ENCODE measurements at regions not wholly inside any gene's neighbourhood (a gene's known extent, or its start where the extent isn't known, plus 50 kb on each side); places are given as distances from the start of the nearest gene placed in this dataset.

DNA sequence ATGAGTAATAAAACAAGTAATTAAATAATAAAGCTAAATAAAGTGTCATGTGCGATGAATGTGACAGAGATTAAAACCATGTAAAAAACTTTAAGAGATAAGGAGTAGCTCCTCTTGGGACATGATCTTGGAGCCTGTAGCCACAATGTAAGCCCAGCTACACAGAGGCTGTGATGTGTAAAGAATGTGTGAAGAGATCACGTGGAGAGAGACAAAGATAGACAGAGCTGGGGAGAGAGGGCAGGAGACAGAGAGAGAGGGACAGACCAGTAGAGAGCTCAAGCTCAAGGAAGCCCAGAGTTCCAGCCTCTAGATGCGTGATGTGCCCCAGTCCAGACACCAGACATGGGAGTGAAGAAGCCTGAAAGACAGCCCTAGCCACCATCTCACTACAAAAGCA, 644.1 kb downstream of the TNS3 start:
- ChIA-PET CTCF (no interaction called here), POLR2A (interaction anchor here (0.6 kb wide), 1 partner anchor 74 kb away, joined by 4 read pairs; no protein-coding TSS in a partner anchor), RAD21 (ENCODE audit: unreplicated experiment) (no interaction called here), SMC1A (ENCODE audit: uncharacterized antibody, unreplicated experiment) (interaction anchor here (0.7 to 2.1 kb wide), 3 partner anchors 10 to 451 kb away, joined by 3 to 7 read pairs (median 3); no protein-coding TSS in a partner anchor)
- Histone ChIP-seq H3K4me3 (no peak overlapping the region), H3K9me3 (replicated peaks; ENCODE audit: control insufficient read depth, insufficient read depth, low read length) (no peaks in the 10 kb centered on the region), H4K20me1 (ENCODE audit: control insufficient read depth, insufficient read depth) (no peaks in the 10 kb centered on the region), H3K36me3 (ENCODE audit: control insufficient read depth in 2 of 2, insufficient read depth in 2 of 2, low read length in 1 of 2) (no peaks in the 10 kb centered on the region), H3K27ac (ENCODE audit: control insufficient read depth, insufficient read depth) (no peak overlapping the region), H3K79me2 (ENCODE audit: control insufficient read depth, insufficient read depth, low read length) (no peaks in the 10 kb centered on the region), H3K4me2 (ENCODE audit: control insufficient read depth, insufficient read depth) (no peak overlapping the region), H3K9ac (ENCODE audit: control insufficient read depth, insufficient read depth, low read length) (no peak overlapping the region), H3K4me1 (ENCODE audit: control insufficient read depth, insufficient read depth, low read length) (no peaks in the 10 kb centered on the region), H3K27me3 (replicated peaks in 1 of 2; ENCODE audit: control insufficient read depth in 2 of 2, insufficient read depth in 2 of 2, low read length in 1 of 2) (no peaks in the 10 kb centered on the region), H2AFZ (ENCODE audit: control insufficient read depth, low read depth, low read length) (no peak overlapping the region)
- ATAC-seq (no peak), FAIRE-seq (no peak), DNase-seq (ENCODE audit: low read depth, low spot score) (no peak)
- intact Hi-C loops (cut with micrococcal nuclease; ENCODE audit: unreplicated experiment) (no loop called here), in situ Hi-C loops (cut with MboI) (no loop called here)
- no peak for TF ChIP-seq ZNF622 (IDR thresholded peaks at IDR 0.05)
- no peak for TF ChIP-seq BMI1 (IDR thresholded peaks at IDR 0.05; ENCODE audit: borderline replicate concordance)
- TF ChIP-seq, protein P1, sequence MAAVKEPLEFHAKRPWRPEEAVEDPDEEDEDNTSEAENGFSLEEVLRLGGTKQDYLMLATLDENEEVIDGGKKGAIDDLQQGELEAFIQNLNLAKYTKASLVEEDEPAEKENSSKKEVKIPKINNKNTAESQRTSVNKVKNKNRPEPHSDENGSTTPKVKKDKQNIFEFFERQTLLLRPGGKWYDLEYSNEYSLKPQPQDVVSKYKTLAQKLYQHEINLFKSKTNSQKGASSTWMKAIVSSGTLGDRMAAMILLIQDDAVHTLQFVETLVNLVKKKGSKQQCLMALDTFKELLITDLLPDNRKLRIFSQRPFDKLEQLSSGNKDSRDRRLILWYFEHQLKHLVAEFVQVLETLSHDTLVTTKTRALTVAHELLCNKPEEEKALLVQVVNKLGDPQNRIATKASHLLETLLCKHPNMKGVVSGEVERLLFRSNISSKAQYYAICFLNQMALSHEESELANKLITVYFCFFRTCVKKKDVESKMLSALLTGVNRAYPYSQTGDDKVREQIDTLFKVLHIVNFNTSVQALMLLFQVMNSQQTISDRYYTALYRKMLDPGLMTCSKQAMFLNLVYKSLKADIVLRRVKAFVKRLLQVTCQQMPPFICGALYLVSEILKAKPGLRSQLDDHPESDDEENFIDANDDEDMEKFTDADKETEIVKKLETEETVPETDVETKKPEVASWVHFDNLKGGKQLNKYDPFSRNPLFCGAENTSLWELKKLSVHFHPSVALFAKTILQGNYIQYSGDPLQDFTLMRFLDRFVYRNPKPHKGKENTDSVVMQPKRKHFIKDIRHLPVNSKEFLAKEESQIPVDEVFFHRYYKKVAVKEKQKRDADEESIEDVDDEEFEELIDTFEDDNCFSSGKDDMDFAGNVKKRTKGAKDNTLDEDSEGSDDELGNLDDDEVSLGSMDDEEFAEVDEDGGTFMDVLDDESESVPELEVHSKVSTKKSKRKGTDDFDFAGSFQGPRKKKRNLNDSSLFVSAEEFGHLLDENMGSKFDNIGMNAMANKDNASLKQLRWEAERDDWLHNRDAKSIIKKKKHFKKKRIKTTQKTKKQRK (IDR thresholded peaks at IDR 0.05; ENCODE audit: low read depth, low read length) = no peak
- no peak for TF ChIP-seq HDGF (IDR thresholded peaks at IDR 0.05)
- no peak for TF ChIP-seq SREBF2 (IDR thresholded peaks at IDR 0.05; ENCODE audit: low read length)
- TF ChIP-seq GABPA (IDR thresholded peaks at IDR 0.05; ENCODE audit: low read depth) = no peak
- no peak for TF ChIP-seq CHD4 (IDR thresholded peaks at IDR 0.05)
- no peak for TF ChIP-seq SUPT20H (IDR thresholded peaks at IDR 0.05; ENCODE audit: borderline replicate concordance, control insufficient read depth, low read depth, low read length)
- TF ChIP-seq FOXK2 (IDR thresholded peaks at IDR 0.05) = no peak
- no peak for TF ChIP-seq MYC (IDR thresholded peaks at IDR 0.05; ENCODE audit: insufficient read depth, insufficient read length, insufficient replicate concordance, low read length, severe bottlenecking)
- no peak for TF ChIP-seq TCF3 (IDR thresholded peaks at IDR 0.05; ENCODE audit: borderline replicate concordance, insufficient read depth, low read depth, low read length)
- no peak for TF ChIP-seq IKZF2 (IDR thresholded peaks at IDR 0.05)
- no peak for TF ChIP-seq BRCA1 (IDR thresholded peaks at IDR 0.05; ENCODE audit: low read depth, low read length)
- no peak for TF ChIP-seq CREM (IDR thresholded peaks at IDR 0.05; ENCODE audit: low read depth)
- BruUV-seq (replicated peaks) = no TSS peak
- WGBS (ENCODE audit: insufficient coverage, insufficient replicate concordance, low lambda C conversion rate, missing lambda C conversion rate) = 41% methylated on average over 3 of the region's 3 CpGs
